Smooth muscle cell (in vitro differentiated cells): ENCODE measurements at regions not wholly inside any gene's neighbourhood (a gene's known extent, or its start where the extent isn't known, plus 50 kb on each side); places are given as distances from the start of the nearest gene placed in this dataset.
"Not testable (repeated sequence)": the region's sequence is repeated elsewhere in the genome, so short reads cannot be mapped to it uniquely, and the experiment has no call there.

ENCODE experiments used
- DNase-seq: peaks from one replicate; lab custom pipeline; 2025; ENCODE audit not compliant: unreplicated experiment; lab: John Stamatoyannopoulos, UW
- H2AFZ ChIP-seq: fragments of 200-600 bp; sonication (generic); 2 replicates; pipeline ENCODE4 v1.6.0; 2016; ENCODE audit warnings: antibody characterized with exemption, low read depth, mild to moderate bottlenecking
- H3F3A ChIP-seq: fragments of 200-600 bp; sonication (generic); 2 replicates; pipeline ENCODE4 v1.6.0; 2017; ENCODE audit warnings: antibody characterized with exemption, low read depth
- H3K27ac ChIP-seq: fragments of 200-600 bp; sonication (generic); 2 replicates; pipeline ENCODE4 v1.5.1; 2016; ENCODE audit warnings: low read depth, mild to moderate bottlenecking
- H3K27me3 ChIP-seq: fragments of 200-600 bp; sonication (generic); 2 replicates; pipeline ENCODE4 v1.6.1; 2016; ENCODE audit warnings: low read depth, mild to moderate bottlenecking
- H3K36me3 ChIP-seq: fragments of 200-600 bp; sonication (generic); 2 replicates; pipeline ENCODE4 v1.5.1; 2016; ENCODE audit warnings: low read depth
- H3K4me1 ChIP-seq: fragments of 200-600 bp; sonication (generic); 2 replicates; pipeline ENCODE4 v1.5.1; 2016; ENCODE audit warnings: low read depth
- H3K4me2 ChIP-seq: fragments of 200-600 bp; sonication (generic); 2 replicates; pipeline ENCODE4 v1.6.0; 2016; ENCODE audit warnings: mild to moderate bottlenecking
- H3K4me3 ChIP-seq: fragments of 200-600 bp; sonication (generic); 2 replicates; pipeline ENCODE4 v1.5.1; 2016; ENCODE audit warnings: mild to moderate bottlenecking
- H3K79me2 ChIP-seq: fragments of 200-600 bp; sonication (generic); 2 replicates; pipeline ENCODE4 v1.6.0; 2016; ENCODE audit warnings: low read depth, mild to moderate bottlenecking
- H3K9ac ChIP-seq: fragments of 200-600 bp; sonication (generic); 2 replicates; pipeline ENCODE4 v1.6.0; 2016; ENCODE audit warnings: low read depth
- H3K9me3 ChIP-seq: fragments of 200-600 bp; sonication (generic); replicated peaks from 2 replicates; pipeline ENCODE4 v1.5.1; 2016; ENCODE audit warnings: low read depth
- H4K20me1 ChIP-seq: fragments of 200-600 bp; sonication (generic); 2 replicates; pipeline ENCODE4 v1.6.0; 2016; ENCODE audit warnings: low read depth
- WGBS: methylation state at CpG from one replicate; pipeline ENCODE4 v1.1.7; 2016; ENCODE audit warnings: low lambda C conversion rate; 5-methylcytosine and 5-hydroxymethylcytosine counted together
- TF ChIP-seq, protein P1 (sequence below): fragments of 200-600 bp; sonication (generic); IDR thresholded peaks from 2 replicates; pipeline ENCODE4 v1.5.1; 2017; ENCODE audit warnings: borderline replicate concordance, mild to moderate bottlenecking, antibody characterized with exemption; ENCODE audit not compliant: insufficient read depth, poor library complexity, severe bottlenecking

DNA sequence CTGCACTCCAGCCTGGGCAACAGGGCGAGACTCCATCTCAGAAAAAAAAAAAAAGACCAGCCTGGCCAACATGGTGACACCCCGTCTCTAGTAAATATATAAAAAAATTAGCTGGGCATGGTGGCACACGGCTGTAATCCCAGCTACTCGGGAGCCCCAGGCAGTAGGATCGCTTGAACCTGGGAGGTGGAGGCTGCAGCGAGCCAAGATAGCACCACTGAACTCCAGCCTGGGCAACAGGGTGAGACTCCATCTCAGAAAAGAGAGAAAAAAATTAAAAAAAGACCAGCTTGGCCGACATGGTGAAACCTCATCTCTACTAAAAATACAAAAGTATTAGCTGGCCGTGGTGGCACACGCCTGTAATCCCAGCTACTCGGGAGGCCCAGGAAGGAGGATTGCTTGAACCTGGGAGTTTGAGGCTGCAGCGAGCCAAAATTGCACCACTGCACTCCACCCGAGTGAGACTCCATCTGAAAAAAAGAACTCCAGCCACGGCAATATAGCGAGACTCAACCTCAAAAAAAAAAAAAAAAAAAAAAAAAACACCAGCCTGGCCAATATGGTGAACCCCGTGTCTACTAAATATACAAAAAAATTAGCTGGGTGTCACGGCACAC is 346.1 kb upstream of the PLGLB2 start:
- H3K4me3 ChIP-seq = no peak overlapping the region
- no peaks in the 10 kb centered on the region for H4K20me1 ChIP-seq
- H3K79me2 ChIP-seq = no peaks in the 10 kb centered on the region
- TF ChIP-seq, protein P1, sequence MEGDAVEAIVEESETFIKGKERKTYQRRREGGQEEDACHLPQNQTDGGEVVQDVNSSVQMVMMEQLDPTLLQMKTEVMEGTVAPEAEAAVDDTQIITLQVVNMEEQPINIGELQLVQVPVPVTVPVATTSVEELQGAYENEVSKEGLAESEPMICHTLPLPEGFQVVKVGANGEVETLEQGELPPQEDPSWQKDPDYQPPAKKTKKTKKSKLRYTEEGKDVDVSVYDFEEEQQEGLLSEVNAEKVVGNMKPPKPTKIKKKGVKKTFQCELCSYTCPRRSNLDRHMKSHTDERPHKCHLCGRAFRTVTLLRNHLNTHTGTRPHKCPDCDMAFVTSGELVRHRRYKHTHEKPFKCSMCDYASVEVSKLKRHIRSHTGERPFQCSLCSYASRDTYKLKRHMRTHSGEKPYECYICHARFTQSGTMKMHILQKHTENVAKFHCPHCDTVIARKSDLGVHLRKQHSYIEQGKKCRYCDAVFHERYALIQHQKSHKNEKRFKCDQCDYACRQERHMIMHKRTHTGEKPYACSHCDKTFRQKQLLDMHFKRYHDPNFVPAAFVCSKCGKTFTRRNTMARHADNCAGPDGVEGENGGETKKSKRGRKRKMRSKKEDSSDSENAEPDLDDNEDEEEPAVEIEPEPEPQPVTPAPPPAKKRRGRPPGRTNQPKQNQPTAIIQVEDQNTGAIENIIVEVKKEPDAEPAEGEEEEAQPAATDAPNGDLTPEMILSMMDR = no peak
- WGBS = 87% methylated on average over 16 of the region's 16 CpGs
- H3K9me3 ChIP-seq = no peaks in the 10 kb centered on the region
- no peak overlapping the region for H3K27ac ChIP-seq
- no peak overlapping the region for H3K9ac ChIP-seq
- H3K36me3 ChIP-seq = no peaks in the 10 kb centered on the region
- H3K4me2 ChIP-seq = no peak overlapping the region
- DNase-seq = no peak
- H3F3A ChIP-seq = no peaks in the 10 kb centered on the region
- no peaks in the 10 kb centered on the region for H3K27me3 ChIP-seq
- H3K4me1 ChIP-seq = no peaks in the 10 kb centered on the region
- H2AFZ ChIP-seq = no peak overlapping the region

DNA sequence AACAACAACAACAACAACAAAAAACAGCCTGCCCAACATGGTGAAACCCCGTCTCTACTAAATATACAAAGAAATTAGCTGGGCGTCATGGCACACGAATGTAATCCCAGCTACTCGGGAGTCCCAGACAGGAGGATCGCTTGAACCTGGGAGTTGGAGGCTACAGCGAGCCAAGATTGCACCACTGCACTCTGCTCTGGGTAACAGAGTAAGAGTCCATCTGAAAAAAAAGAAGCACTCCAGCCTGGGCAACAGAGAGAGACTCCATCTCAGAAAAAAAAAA is 344.1 kb upstream of the PLGLB2 start:
- WGBS = 95% methylated on average over 6 of the region's 6 CpGs
- no peaks in the 10 kb centered on the region for H3K36me3 ChIP-seq
- no peaks in the 10 kb centered on the region for H3K79me2 ChIP-seq

DNA sequence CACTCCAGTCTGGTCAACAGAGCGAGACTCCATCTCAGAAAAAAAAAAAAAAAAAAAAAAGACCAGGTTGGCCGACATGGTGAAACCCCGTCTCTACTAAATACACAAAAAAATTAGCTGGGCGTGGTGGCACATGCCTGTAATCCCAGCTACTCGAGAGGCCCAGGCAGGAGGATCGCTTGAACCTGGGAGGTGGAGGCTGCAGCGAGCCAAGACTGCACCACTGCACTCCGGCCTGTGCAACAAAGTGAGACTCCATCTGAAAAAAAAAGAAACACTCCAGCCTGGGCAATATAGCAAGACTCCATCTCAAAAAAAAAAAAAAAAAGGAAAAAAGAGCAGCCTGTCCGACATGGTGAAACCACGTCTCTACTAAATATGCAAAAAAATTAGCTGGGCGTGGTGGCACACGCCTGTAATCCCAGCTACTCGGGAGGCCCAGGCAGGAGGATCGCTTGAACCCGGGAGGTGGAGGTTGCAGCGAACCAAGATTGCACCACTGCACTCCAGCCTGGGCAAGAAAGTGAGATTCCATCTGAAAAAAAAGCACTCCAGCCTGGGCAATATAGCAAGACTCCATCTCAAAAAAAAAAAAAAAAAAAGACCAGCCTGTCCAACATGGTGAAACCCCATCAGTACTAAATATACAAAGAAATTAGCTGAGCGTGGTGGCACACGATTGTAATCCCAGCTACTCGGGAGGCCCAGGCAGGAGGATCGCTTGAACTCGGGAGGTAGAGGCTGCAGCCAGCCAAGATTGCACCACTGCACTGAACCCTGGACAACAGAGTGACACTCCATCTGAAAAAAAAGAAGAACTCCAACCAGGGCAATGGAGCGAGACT is 343.3 kb upstream of the PLGLB2 start:
- not testable (repeated sequence) for H3K9me3 ChIP-seq, H2AFZ ChIP-seq, H3K36me3 ChIP-seq, H3K27ac ChIP-seq, H3K9ac ChIP-seq, H3K79me2 ChIP-seq, H3K4me3 ChIP-seq, H3K4me1 ChIP-seq, H4K20me1 ChIP-seq, H3K27me3 ChIP-seq, H3F3A ChIP-seq, H3K4me2 ChIP-seq, DNase-seq
- 92% methylated on average over 22 of the region's 22 CpGs for WGBS

More for the DNA sequence above, 344.1 kb upstream of the PLGLB2 start:
- DNase-seq = no peak
- Histone ChIP-seq H3K4me3 (no peak overlapping the region), H3K9me3 (no peaks in the 10 kb centered on the region), H2AFZ (no peak overlapping the region), H3K4me1 (no peaks in the 10 kb centered on the region), H3F3A (no peaks in the 10 kb centered on the region), H4K20me1 (no peaks in the 10 kb centered on the region), H3K27me3 (no peaks in the 10 kb centered on the region), H3K4me2 (no peak overlapping the region), H3K9ac (no peak overlapping the region), H3K27ac (no peak overlapping the region)
- TF ChIP-seq, protein P1 = no peak

DNA sequence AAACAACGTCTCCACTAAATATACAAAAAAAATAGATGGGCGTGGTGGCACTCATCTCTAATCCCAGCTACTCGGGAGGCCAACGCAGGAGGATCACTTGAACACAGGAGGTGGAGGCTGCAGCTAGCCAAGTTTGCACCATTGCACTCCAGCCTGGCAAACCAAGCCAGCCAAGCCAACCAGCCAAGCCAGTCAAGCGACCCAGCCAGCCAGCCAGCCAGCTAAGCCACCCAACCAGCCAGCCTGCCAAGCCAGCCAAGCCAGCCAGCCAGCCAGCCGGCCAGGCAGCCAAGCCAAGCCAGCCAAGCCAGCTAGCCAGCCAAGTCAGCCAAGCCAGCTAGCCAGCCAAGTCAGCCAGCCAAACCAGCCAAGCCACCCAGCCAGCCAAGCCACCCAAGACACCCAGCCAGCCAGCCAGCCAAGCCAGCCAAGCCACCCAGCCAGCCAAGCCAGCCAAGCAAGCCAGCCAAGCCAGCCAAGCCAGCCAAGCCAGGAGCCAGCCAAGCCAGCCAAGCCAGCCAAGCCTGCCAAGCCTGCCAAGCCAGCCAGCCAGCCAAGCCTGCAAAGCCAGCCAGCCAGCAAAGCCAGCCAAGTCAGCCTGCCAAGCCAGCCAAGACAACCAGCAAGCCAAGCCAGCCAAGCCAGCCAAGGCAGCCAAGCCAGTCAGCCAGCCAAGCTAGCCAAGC is 342.2 kb upstream of the PLGLB2 start:
- H3K27ac ChIP-seq, H3K4me3 ChIP-seq, H3K4me2 ChIP-seq, H3K36me3 ChIP-seq, DNase-seq, H3K9me3 ChIP-seq, H3K79me2 ChIP-seq, H4K20me1 ChIP-seq, H3K4me1 ChIP-seq, H3F3A ChIP-seq, H3K9ac ChIP-seq, H2AFZ ChIP-seq, H3K27me3 ChIP-seq: not testable (repeated sequence)
- WGBS = 91% methylated on average over 4 of the region's 6 CpGs

DNA sequence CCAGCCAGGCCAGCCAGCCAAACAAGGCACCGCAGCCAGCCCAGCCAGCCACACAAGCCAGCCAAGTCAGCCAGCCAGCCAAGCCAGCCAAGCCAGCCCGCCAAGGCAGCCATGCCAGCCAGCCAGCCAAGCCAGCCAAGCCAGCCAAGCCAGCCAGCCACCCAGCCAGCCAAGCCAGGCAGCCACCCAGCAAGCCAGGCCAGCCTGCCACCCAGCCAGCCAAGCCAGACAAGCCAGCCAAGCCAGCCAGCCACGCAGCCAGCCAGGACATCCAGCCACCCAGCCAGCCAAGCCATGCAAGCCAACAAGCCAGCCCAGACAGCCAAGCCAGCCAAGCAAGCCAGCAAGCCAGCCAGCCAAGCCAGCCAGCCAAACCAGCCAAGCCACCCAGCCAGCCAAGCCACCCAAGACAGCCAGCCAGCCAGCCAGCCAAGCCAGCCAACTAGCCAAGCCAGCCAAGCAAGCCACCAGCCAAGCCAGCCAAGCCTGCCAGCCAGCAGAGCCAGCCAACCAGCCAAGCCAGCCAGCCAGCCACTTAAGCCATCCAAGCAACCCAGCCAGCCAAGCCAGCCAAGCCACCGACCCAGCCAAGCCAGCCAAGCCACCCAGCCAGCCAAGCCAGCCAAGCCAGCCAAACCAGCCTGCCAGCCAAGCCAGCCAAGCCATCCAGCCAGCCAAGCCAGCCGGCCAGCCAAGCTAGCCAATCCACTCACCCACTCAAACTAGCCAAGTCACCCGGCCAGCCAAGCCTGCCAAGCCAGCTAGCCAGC is 341.3 kb upstream of the PLGLB2 start:
- not testable (repeated sequence) for H3K27me3 ChIP-seq, H3K4me1 ChIP-seq, H3K27ac ChIP-seq, H3K9me3 ChIP-seq, H3F3A ChIP-seq, H3K4me2 ChIP-seq, H3K79me2 ChIP-seq, DNase-seq, H4K20me1 ChIP-seq, H3K36me3 ChIP-seq, H3K4me3 ChIP-seq, H2AFZ ChIP-seq, H3K9ac ChIP-seq
- whole genome bisulfite sequencing = 89% methylated on average over 6 of the region's 6 CpGs

DNA sequence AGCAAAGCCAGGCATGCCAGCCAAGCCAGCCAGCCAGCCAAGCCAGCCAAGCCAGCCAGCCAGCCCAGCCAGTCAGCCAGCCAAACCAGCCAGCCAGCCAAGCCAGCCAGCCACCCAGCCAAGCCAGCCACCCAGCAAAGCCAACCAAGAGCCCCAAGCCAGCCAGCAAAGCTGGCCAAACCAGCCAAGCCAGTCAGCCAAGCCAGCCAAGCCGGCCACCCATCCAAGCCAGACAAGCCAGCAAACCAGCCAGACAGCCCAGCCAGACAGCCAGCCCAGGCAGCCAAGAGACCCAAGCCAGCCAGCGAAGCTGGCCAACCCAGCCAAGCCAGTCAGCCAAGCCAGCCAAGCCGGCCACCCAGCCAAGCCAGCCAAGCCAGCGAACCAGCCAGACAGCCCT is 338.3 kb upstream of the PLGLB2 start:
- not testable (repeated sequence) for H3K9me3 ChIP-seq, H3K79me2 ChIP-seq, H3K4me1 ChIP-seq, H3K9ac ChIP-seq, H4K20me1 ChIP-seq, H3K27ac ChIP-seq, H3F3A ChIP-seq, DNase-seq, H3K4me2 ChIP-seq, H3K27me3 ChIP-seq, H3K4me3 ChIP-seq, H2AFZ ChIP-seq, H3K36me3 ChIP-seq
- WGBS = 92% methylated on average over 3 of the region's 4 CpGs
